Vagina (tissue), 2 donors: ENCODE measurements at regions not wholly inside any gene's neighbourhood (a gene's known extent, or its start where the extent isn't known, plus 50 kb on each side); places are given as distances from the start of the nearest gene placed in this dataset.

Experiments
- DNase-seq, 2 donors: peaks; one replicate each; pipeline ENCODE4 v3.0.0-alpha.2; 2017; ENCODE audit errors: extremely low spot score in 2 of 2
- H3K27ac ChIP-seq: fragments of 200-600 bp; sonication (generic); one replicate; pipeline ENCODE4 v1.5.1; 2019
- H3K27me3 ChIP-seq: fragments of 200-600 bp; sonication (generic); one replicate; pipeline ENCODE4 v1.5.1; 2019
- H3K36me3 ChIP-seq, 2 donors: fragments of 200-600 bp; sonication (generic); one replicate each; pipeline ENCODE4 v1.5.1; 2017 to 2019
- H3K4me1 ChIP-seq: fragments of 200-600 bp; sonication (generic); one replicate; pipeline ENCODE4 v1.5.1; 2019
- H3K4me3 ChIP-seq, 2 donors: fragments of 200-600 bp; sonication (generic); 1 replicate in 1 of 2; 2 replicates in 1 of 2; pipeline ENCODE4 v1.5.1; 2016 to 2019
- H3K9me3 ChIP-seq: fragments of 200-600 bp; sonication (generic); one replicate; pipeline ENCODE4 v1.5.1; 2019
- CTCF ChIP-seq, 3 experiments: fragments of 450-650 bp in 2 of 3; fragments of 200-600 bp in 1 of 3; sonication (generic) in 1 of 3; IDR thresholded peaks; one replicate each; pipeline ENCODE4 v1.5.1; 2017 to 2019; ENCODE audit warnings: antibody characterized with exemption in 3 of 3, mild to moderate bottlenecking in 2 of 3, moderate library complexity in 2 of 3
- POLR2A ChIP-seq, 2 donors: fragments of 450-650 bp; IDR thresholded peaks; one replicate each; pipeline ENCODE4 v1.6.1; 2017; ENCODE audit warnings: antibody characterized with exemption in 2 of 2, mild to moderate bottlenecking in 2 of 2, moderate library complexity in 2 of 2
- POLR2AphosphoS5 ChIP-seq, 2 donors: sonication (generic); formaldehyde crosslinking; IDR thresholded peaks; one replicate each; pipeline ENCODE4 v1.9.0; 2017; ENCODE audit warnings: antibody characterized with exemption in 2 of 2, mild to moderate bottlenecking in 2 of 2, low read depth in 1 of 2; ENCODE audit not compliant: insufficient read depth in 1 of 2
- intact Hi-C: fragments of 100-400 bp; cut with DNase I; formaldehyde crosslinking; loops from one replicate; pipeline ENCODE4 v1.15.1; 2023

GRCh38 chr4:13302876-13303275, 181.3 kb downstream of the RAB28 start:
- intact Hi-C loops: no loop called here
- Histone ChIP-seq H3K27me3 (no peaks in the 10 kb centered on the region), H3K36me3 (no peaks in the 10 kb centered on the region), H3K27ac (no peak overlapping the region), H3K4me1 (no peaks in the 10 kb centered on the region), H3K4me3 (no peak overlapping the region), H3K9me3 (no peaks in the 10 kb centered on the region)
- DNase-seq: no peak
- TF ChIP-seq POLR2A (IDR thresholded peaks at IDR 0.05): no peak
- TF ChIP-seq POLR2AphosphoS5 (IDR thresholded peaks at IDR 0.05; ENCODE audit: insufficient read depth in 1 of 2, low read depth in 1 of 2): no peak
- TF ChIP-seq CTCF (IDR thresholded peaks at IDR 0.05): no peak

GRCh38 chr4:13299343-13299742, 184.8 kb downstream of the RAB28 start:
- no peak overlapping the region for H3K27ac ChIP-seq
- intact Hi-C loops: no loop called here

GRCh38 chr4:13298655-13299054, 185.5 kb downstream of the RAB28 start:
- no peaks in the 10 kb centered on the region for H3K36me3 ChIP-seq
- TF ChIP-seq CTCF (IDR thresholded peaks at IDR 0.05) (no peak), POLR2A (IDR thresholded peaks at IDR 0.05) (no peak), POLR2AphosphoS5 (IDR thresholded peaks at IDR 0.05; ENCODE audit: insufficient read depth in 1 of 2, low read depth in 1 of 2) (no peak)
- H3K27ac ChIP-seq: no peak overlapping the region
- H3K4me3 ChIP-seq: no peak overlapping the region
- no peak for DNase-seq
- H3K4me1 ChIP-seq: no peaks in the 10 kb centered on the region
- H3K9me3 ChIP-seq: peaks cover 5% of the 10 kb centered on the region
- intact Hi-C loops: no loop called here
- H3K27me3 ChIP-seq: no peaks in the 10 kb centered on the region

More at GRCh38 chr4:13299343-13299742, 184.8 kb downstream of the RAB28 start:
- no peaks in the 10 kb centered on the region for H3K27me3 ChIP-seq
- DNase-seq: no peak
- no peaks in the 10 kb centered on the region for H3K4me1 ChIP-seq
- H3K4me3 ChIP-seq: no peak overlapping the region
- TF ChIP-seq POLR2AphosphoS5 (IDR thresholded peaks at IDR 0.05; ENCODE audit: insufficient read depth in 1 of 2, low read depth in 1 of 2): no peak
- no peak for TF ChIP-seq POLR2A (IDR thresholded peaks at IDR 0.05)
- TF ChIP-seq CTCF (IDR thresholded peaks at IDR 0.05): no peak
- no peaks in the 10 kb centered on the region for H3K36me3 ChIP-seq
- peaks cover 5% of the 10 kb centered on the region for H3K9me3 ChIP-seq

- TF ChIP-seq CTCF (IDR thresholded peaks at IDR 0.05) (no peak), POLR2AphosphoS5 (IDR thresholded peaks at IDR 0.05; ENCODE audit: insufficient read depth in 1 of 2, low read depth in 1 of 2) (no peak), POLR2A (IDR thresholded peaks at IDR 0.05) (no peak)
- Histone ChIP-seq H3K36me3 (no peaks in the 10 kb centered on the region), H3K27ac (no peak overlapping the region), H3K9me3 (peaks cover 5% of the 10 kb centered on the region), H3K4me1 (no peaks in the 10 kb centered on the region), H3K27me3 (no peaks in the 10 kb centered on the region), H3K4me3 (no peak overlapping the region)
- DNase-seq: no peak
- intact Hi-C loops: no loop called here
Observed at GRCh38 chr4:13296986-13297385, 187.2 kb downstream of the RAB28 start.

GRCh38 chr4:13294961-13295605, 189.1 kb downstream of the RAB28 start:
- TF ChIP-seq POLR2AphosphoS5 (IDR thresholded peaks at IDR 0.05; ENCODE audit: insufficient read depth in 1 of 2, low read depth in 1 of 2): no peak
- no peak for TF ChIP-seq CTCF (IDR thresholded peaks at IDR 0.05)
- TF ChIP-seq POLR2A (IDR thresholded peaks at IDR 0.05): no peak
- Histone ChIP-seq H3K4me1 (no peaks in the 10 kb centered on the region), H3K27ac (no peak overlapping the region), H3K27me3 (no peaks in the 10 kb centered on the region), H3K9me3 (peaks cover 5% of the 10 kb centered on the region), H3K4me3 (no peak overlapping the region), H3K36me3 (no peaks in the 10 kb centered on the region)
- DNase-seq: no peak
- intact Hi-C loops: no loop called here
